Activated CD4-positive, alpha-beta T cell treated with anti-CD3 and anti-CD28 coated beads for 48 hours (primary cell): ENCODE measurements at regions not wholly inside any gene's neighbourhood (a gene's known extent, or its start where the extent isn't known, plus 50 kb on each side); places are given as distances from the start of the nearest gene placed in this dataset.

Source experiments
- DNase-seq: peaks from one replicate; pipeline ENCODE4 v3.0.0-alpha.2; 2020

DNA sequence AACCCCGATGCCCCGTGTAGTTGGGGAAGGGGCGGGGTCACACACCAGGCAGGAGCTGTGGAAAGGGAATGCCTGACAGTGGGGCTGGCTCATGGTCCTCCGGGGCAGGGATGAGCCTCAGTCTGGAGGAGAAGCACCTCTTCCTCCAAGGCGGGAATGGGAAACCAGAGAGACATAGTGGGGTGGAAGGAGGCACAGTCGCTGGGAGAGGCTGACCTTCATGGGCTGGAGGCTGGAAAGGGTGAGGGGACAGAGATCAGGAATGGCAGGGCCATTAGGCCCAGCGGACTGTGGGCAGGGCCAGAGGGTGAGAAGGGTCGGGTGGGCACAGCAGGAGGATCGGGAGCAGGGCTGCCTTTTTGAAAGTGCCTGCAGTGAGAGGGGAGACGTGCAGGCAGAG, 65.8 kb upstream of the LINGO1 start:
- no peak for DNase-seq

DNA sequence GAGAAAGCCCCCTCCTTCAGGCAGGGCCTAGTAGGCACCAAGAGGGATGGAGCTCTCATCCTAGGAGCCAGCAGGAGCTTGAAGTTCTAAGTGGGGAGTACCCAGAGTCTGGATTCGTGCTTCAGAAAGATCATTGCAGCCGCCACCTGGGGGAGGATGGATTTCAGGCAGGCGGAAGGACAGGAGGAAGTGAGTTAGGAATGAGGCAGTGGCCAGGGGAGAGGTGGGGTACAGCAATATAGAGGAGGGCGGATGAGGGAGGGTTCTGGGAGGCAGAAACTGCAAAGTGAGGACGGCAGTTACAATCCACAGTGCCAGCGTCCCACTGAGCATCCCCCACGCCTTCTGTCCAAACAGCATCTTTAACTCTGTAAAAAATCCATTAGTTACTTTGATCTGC, 65.2 kb upstream of the LINGO1 start:
- DNase-seq = no peak

DNA sequence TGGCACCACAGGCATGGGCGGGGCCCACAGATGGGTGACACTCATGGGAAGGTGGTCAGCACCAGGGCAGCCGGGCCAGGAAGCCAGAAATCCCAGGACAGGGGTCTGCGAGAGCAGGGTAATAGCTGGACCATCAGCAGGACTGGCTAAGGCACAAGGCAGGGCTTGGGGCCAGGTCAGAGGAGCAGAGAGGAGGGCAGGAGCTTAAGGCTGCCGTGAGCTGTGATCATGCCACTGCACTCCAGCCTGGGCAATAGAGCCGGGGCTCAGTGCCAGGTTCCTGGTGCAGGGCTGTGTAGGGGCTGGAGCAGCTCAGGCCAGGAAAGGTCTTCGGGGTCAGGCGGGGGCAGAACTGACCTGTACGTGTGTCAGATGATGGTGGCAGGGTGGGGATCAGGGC, 64.2 kb upstream of the LINGO1 start:
- DNase-seq = no peak

DNA sequence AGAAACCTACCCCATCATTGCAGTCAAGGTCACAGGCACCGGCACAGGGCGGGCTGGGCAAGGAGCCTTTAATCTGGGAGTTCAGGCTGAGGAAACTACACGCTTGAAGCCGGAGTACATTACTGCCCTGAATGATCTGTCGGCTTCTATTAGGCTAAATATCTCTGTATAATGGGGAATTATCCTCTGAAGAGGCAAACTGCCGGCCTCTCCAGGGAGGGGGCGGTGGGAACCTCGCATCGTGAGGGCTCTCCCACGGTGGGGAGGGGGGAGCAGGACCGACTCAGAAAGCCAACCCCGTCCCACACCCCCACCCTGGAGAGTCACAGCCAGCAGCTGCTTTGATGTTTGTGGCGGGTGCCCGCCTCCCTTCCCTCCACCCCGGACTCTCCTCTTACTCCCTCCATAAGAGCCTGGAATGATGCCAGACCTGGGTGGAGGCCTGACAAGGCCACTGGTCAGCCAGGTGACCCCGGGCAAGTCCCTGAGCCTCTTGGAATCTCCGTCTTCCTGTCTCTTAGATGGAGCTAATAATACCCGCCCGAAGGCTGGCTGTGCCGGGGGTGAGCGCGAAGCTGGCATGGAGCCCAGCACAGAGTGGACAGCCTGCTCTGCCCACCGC, 63.4 kb upstream of the LINGO1 start:
- no peak for DNase-seq

DNA sequence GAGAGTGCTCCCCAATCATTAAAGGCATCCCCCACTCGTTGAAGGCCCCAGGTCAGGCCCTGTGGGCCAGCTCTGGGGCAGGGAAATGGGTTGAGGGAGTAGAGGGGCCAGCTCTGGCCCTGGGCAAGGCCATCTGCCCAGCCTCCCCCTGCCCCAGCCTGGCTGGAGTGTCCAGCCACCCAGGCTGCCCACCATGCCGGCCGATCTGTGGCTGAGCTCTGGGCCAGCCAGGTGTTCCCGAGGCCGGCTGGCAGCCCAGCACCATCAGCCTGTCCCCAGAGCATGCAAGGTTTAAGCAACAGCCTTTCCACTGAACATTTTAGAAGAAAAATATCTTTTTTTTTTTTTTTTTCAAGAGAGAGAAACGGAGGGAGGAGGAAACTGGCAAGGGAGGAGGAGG, 62.8 kb upstream of the LINGO1 start:
- DNase-seq = no peak

DNA sequence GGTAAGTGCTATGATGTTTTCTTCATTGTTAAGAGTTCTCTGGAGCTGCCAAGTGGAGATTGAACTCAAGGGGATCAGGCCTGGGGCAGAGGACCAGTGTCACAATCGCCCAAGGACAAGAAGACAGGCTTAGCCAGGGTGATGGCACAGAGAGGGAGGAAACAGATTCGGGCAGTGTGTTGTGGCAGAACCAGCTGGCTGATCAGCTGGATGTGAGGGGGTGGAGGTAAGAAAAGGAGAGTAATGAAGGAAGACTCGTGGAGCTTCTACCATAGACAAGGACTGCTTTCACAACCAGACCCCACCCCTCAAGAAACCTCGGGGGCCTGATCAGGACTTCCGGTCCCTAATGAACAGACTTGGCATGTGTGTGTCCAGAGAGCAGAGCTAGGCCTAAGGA, 60.9 kb upstream of the LINGO1 start:
- no peak for DNase-seq

DNA sequence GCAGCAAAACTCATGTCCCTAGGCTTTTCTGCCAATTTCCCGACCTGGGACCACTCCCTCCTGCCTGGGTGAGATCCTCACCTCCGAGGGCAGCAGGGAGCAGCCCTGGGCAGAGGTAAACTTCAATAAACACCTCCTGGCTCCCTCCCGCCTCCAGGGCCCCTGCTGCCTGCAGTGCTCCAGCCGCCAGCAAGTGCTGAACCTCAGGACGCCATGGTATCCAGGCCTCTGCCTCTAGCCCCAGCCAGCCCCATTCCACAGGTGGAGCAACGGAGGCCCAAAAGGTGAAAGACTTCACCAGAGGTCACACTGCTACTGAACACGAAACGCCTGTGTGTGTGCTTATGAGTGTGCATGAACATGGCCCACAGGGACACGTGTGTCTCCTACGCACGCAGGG, 59.9 kb upstream of the LINGO1 start:
- DNase-seq = no peak

DNA sequence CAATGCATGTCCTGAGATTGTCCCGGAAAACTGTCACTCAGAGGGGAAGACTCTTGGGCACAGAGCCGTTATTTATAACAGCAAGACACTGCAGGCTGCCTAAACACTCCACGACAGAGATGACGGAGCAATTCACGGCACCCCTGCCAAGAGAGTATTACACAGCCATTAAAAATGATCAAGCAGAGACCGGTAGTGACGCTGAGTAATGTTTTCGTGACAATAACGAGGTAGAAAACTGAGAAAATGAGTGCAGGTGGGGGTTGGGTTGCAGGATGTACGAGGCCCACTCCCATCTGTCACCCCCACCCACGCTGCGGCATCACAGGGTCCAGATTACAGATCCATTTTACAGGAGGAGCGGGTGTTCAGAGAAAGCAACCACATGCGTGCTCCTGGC, 58.9 kb upstream of the LINGO1 start:
- no peak for DNase-seq

DNA sequence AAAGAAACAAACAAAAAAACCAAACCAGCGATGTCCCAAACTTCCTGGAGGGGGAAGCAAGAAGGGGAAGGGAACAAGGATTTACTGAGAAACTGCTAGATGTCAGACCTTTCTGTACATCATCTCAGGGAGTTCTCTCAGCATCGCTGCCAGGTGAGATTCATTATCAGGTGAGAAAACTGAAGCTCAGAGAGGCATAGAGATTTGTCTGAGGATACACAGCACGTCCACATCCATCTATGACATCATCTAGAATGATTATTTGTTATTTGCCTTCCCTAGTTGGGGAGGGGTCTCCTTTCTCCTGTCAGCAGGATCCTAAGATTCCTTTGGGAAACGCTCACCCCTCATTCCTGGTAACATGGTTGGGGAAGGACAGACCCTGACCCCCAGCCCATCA, 57.1 kb upstream of the LINGO1 start:
- no peak for DNase-seq

DNA sequence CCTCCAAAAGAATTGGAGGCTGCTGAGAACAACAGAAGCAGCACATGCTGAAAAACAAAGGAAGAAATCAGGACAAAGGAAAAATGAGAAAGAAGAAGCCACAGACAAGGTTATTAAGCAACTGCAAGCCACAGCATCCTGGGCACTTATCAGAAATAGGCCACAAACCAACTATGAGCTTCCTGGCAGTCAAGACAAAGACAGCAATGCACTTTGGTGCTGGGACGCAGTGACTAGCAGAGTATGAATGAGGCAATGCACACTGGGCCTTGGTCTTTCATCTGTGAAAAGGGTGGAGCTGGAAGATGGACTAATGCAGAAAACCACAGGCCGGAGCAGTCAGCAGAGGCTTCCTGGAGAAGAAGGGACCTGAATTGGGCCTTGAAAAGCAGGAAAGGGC, 56.0 kb upstream of the LINGO1 start:
- no peak for DNase-seq

DNA sequence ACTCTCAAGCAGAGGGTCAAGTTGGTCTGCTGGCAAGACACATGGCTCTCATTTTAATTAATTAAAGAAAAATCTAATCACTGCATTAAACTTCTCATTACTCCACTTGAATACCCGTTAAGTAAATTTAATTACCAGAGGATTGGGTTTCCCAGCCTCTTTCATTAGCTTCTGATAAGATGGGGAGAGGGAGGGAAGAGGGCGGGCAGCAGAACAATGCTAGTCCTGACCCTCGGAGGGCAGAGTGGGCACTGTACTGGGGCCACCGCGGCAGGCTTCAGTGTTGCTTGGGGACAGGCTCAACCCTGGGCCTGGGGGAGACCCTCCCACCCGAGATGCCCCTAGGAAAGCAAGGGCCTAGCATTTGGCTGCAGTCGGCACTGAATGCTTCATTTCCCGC, 55.6 kb upstream of the LINGO1 start:
- no peak for DNase-seq

DNA sequence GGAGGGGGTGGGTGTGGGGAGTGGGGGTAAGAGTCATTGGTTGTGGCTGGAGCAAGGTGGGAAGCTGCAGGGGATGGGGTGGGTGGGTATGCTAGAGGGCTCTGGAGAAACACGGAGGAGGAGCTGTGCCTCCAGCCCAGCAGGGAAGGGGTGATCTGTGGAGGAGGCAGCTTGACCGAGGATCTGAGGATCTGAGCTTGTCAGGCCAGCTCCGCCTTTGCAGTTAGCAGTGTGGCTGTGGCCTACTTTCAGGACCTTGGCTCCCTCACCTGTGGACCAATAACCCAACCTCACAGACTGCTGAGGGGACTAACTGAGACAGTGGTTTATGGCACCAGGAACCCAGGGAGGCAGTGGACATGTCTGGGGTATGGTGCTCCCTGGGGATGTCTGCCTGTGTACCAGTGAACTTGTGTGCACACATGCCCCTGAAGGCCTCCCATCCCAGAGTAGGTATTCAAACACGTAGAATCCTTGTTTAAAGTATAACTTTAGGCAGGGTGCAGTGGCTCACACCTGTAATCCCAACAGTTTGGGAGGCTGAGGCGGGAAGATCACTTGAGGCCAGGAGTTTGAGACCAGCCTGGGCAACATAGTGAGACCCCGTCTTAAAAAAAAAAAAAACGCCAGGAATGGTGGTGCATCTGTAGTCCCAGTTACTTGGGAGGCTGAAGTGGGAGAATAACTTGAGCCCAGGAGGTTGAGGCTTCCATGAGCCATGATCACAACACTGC, 52.5 kb upstream of the LINGO1 start:
- no peak for DNase-seq

DNA sequence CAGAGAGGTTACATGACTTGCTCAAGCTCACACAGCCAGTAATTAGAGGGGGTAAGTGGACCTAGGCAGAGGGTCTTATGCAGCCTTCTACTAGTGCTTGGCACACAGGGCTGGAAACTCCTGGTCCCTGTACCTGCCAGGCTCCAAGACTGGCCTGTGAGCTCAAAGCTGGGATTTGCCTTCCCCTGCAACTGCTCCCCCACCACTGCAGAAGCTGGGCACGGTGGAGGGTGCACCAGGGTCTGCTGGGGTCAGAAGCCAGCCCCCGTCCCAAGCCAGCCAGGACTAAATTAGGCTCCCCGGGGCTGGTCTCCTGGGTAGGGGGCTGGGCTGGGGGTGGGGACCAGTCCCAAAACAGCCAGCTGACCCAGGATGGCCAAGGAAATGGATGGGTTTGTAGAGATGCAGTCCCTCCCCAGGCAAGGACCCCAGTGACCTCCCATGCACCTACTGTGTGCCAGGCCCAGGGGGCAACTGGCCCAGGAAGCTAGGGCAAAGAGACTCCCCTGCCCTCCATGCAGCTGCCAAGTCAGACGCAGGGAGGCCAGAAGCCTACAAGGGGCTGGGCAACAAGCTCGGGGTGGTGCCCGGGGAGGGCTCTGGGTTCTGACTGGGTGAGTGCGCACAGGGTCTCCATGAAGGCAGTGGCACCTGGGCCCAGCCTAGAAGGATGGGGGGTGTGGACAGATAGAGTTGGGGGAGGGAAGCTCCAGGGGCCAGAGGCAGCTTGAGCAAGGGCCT, 51.8 kb upstream of the LINGO1 start:
- no peak for DNase-seq

DNA sequence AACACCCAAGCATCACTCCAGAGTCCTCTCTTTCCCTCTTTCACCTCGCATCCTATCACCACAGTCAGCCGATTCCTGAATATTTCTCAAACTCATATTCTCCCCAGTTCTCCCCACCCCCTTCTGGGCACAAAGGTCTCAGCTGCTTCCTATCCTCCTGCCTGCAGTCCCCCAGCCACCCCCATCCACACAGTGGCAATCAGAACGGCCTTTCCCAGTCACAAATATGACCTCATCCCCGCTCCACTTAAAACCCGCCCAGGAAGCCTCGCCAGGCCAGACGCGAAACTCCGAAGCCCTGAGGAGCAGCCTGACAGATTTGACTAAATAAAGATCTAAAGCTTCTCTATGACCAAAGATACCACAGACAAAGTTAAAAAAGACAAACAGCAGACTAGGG, 49.9 kb upstream of the LINGO1 start:
- DNase-seq = no peak
